OCI-LY3 (cell line): ENCODE measurements at regions not wholly inside any gene's neighbourhood (a gene's known extent, or its start where the extent isn't known, plus 50 kb on each side); places are given as distances from the start of the nearest gene placed in this dataset.

Source experiments
- H2AFZ ChIP-seq: fragments of 200-600, 300-600 bp; shearing (Covaris generic); 2 replicates; pipeline ENCODE4 v1.6.0; 2014; ENCODE audit warnings: antibody characterized with exemption, low read depth, low read length
- H3K27ac ChIP-seq: fragments of 200-600, 300-600 bp; sonication (generic); 2 replicates; pipeline ENCODE4 v1.5.1; 2014; ENCODE audit warnings: mild to moderate bottlenecking, low read length, moderate library complexity, mixed read lengths
- H3K27me3 ChIP-seq: fragments of 200-600, 300-600 bp; sonication (generic); 2 replicates; pipeline ENCODE4 v1.6.1; 2014; ENCODE audit warnings: low read depth, low read length, mixed read lengths
- H3K36me3 ChIP-seq: fragments of 200-600, 300-600 bp; sonication (generic); replicated peaks from 2 replicates; pipeline ENCODE3; 2014; ENCODE audit warnings: low read depth, low read length, mixed read lengths
- H3K4me1 ChIP-seq: fragments of 300-600, 200-600 bp; sonication (generic); 2 replicates; pipeline ENCODE4 v1.6.1; 2014; ENCODE audit warnings: low read length, mixed read lengths
- H3K4me2 ChIP-seq: fragments of 200-600, 300-600 bp; sonication (generic); 2 replicates; pipeline ENCODE4 v1.6.1; 2014; ENCODE audit warnings: low read length, mixed read lengths
- H3K4me3 ChIP-seq: fragments of 300-600, 200-600 bp; sonication (generic); 2 replicates; pipeline ENCODE4 v1.5.1; 2014; ENCODE audit warnings: antibody characterized with exemption, mild to moderate bottlenecking, low read length, moderate library complexity
- H3K79me2 ChIP-seq: fragments of 300-600, 200-600 bp; shearing (Covaris generic); 2 replicates; pipeline ENCODE4 v1.6.1; 2014; ENCODE audit warnings: mild to moderate bottlenecking, low read length, mixed read lengths
- H3K9ac ChIP-seq: fragments of 300-600, 200-600 bp; shearing (Covaris generic); 2 replicates; pipeline ENCODE4 v1.6.0; 2014; ENCODE audit warnings: mild to moderate bottlenecking, low read length, moderate library complexity
- H3K9me3 ChIP-seq: fragments of 200-600, 300-600 bp; shearing (Covaris generic); 2 replicates; pipeline ENCODE4 v1.6.1; 2014; ENCODE audit warnings: low read length, mixed read lengths; ENCODE audit not compliant: insufficient read depth
- H4K20me1 ChIP-seq: fragments of 200-600, 300-600 bp; sonication (generic); 2 replicates; pipeline ENCODE4 v1.6.1; 2016; ENCODE audit warnings: low read length, mixed read lengths; ENCODE audit not compliant: insufficient read depth
- CTCF ChIP-seq: fragments of 200-600, 300-600 bp; sonication (generic); IDR thresholded peaks from 2 replicates; pipeline ENCODE4 v1.5.1; 2014; ENCODE audit warnings: antibody characterized with exemption, low read length, low read depth
- EZH2phosphoT487 ChIP-seq: fragments of 200-600 bp; shearing (Covaris generic); IDR thresholded peaks from 2 replicates; pipeline ENCODE4 v1.6.1; 2018; ENCODE audit warnings: antibody characterized with exemption, mixed run types, low read depth

GRCh38 chr2:160695402-160696086, 201.9 kb upstream of the RBMS1 start:
- H3K36me3 ChIP-seq = no peaks in the 10 kb centered on the region
- no peak overlapping the region for H3K27ac ChIP-seq
- no peak overlapping the region for H3K4me2 ChIP-seq
- H3K4me1 ChIP-seq = no peaks in the 10 kb centered on the region
- H2AFZ ChIP-seq = no peak overlapping the region
- H3K9ac ChIP-seq = no peak overlapping the region
- no peaks in the 10 kb centered on the region for H3K79me2 ChIP-seq
- H4K20me1 ChIP-seq = no peaks in the 10 kb centered on the region
- no peaks in the 10 kb centered on the region for H3K9me3 ChIP-seq
- TF ChIP-seq CTCF (no peak), EZH2phosphoT487 (no peak)
- H3K27me3 ChIP-seq = no peaks in the 10 kb centered on the region
- no peak overlapping the region for H3K4me3 ChIP-seq

GRCh38 chr2:160696087-160696452, 202.5 kb upstream of the RBMS1 start:
- Histone ChIP-seq H3K36me3 (no peaks in the 10 kb centered on the region), H3K9ac (no peak overlapping the region), H4K20me1 (no peaks in the 10 kb centered on the region), H3K9me3 (no peaks in the 10 kb centered on the region), H3K79me2 (no peaks in the 10 kb centered on the region), H2AFZ (no peak overlapping the region), H3K4me1 (peaks cover 4% of the 10 kb centered on the region), H3K27ac (no peak overlapping the region), H3K4me2 (no peak overlapping the region), H3K27me3 (no peaks in the 10 kb centered on the region), H3K4me3 (no peak overlapping the region)
- TF ChIP-seq CTCF (no peak), EZH2phosphoT487 (no peak)

GRCh38 chr2:160697817-160698216, 204.2 kb upstream of the RBMS1 start:
- Histone ChIP-seq H3K27me3 (no peaks in the 10 kb centered on the region), H2AFZ (no peak overlapping the region)
- no peak for TF ChIP-seq EZH2phosphoT487
- TF ChIP-seq CTCF = no peak

DNA sequence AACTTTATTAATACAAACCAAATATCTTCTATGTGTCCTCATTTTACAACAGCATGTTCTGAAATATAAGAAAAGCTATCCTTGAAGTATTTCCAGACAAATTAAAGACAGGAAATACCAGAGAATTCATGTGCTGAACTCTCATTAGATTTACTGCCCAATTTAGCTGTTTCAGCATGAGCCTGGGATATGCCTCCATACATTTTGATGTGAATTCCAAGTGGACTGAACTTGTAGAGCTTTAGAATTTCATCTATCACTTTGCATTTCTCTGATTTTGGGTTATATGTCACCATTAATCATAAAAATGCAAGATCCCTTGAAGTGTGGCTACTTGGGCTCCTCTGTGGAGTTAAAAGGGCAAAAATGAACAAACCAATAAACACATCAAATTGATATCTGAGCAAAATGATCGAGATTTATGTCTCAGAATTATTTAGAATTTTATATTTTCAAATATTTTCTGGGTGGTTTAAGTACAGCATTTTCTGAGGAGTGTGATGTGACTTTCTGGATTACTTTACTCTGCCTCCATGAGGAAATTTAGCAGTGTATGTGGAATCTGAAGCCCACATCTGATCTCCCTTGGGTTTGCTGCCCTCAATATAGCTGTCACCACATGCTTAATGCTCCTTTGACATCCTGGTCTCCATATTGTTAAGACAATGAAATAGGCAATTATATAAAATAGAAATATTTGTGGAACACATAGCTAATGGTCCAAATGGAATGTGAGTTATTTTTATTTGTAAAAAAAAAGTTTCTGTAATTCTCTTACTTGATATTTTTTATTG, 206.6 kb upstream of the RBMS1 start:
- TF ChIP-seq EZH2phosphoT487 (no peak), CTCF (no peak)

More at GRCh38 chr2:160697817-160698216, 204.2 kb upstream of the RBMS1 start:
- Histone ChIP-seq H3K9ac (no peak overlapping the region), H3K4me2 (no peak overlapping the region), H3K27ac (no peak overlapping the region), H3K4me1 (peaks cover 19% of the 10 kb centered on the region), H4K20me1 (no peaks in the 10 kb centered on the region), H3K4me3 (no peak overlapping the region), H3K9me3 (no peaks in the 10 kb centered on the region), H3K36me3 (no peaks in the 10 kb centered on the region), H3K79me2 (no peaks in the 10 kb centered on the region)

More for the DNA sequence above, 206.6 kb upstream of the RBMS1 start:
- H3K9ac ChIP-seq = no peak overlapping the region
- no peaks in the 10 kb centered on the region for H3K9me3 ChIP-seq
- H3K4me2 ChIP-seq = no peak overlapping the region
- no peak overlapping the region for H3K27ac ChIP-seq
- no peaks in the 10 kb centered on the region for H3K79me2 ChIP-seq
- no peak overlapping the region for H3K4me3 ChIP-seq
- peaks cover 39% of the 10 kb centered on the region for H3K4me1 ChIP-seq
- no peaks in the 10 kb centered on the region for H3K36me3 ChIP-seq
- no peaks in the 10 kb centered on the region for H4K20me1 ChIP-seq
- H2AFZ ChIP-seq = no peak overlapping the region
- no peaks in the 10 kb centered on the region for H3K27me3 ChIP-seq
